Colonic mucosa (tissue), 4 donors: ENCODE measurements at regions not wholly inside any gene's neighbourhood (a gene's known extent, or its start where the extent isn't known, plus 50 kb on each side); places are given as distances from the start of the nearest gene placed in this dataset.

ENCODE experiments used
- DNase-seq: peaks from one replicate; pipeline ENCODE4 v3.0.0-alpha.2; 2020
- H3K27ac ChIP-seq: fragments of 200-600 bp; one replicate; pipeline ENCODE4 v1.8.0; 2021
- H3K27me3 ChIP-seq: fragments of 200-600 bp; one replicate; pipeline ENCODE4 v1.8.0; 2021
- H3K36me3 ChIP-seq: fragments of 200-600 bp; one replicate; pipeline ENCODE4 v1.8.0; 2021
- H3K4me1 ChIP-seq: fragments of 200-600 bp; one replicate; pipeline ENCODE4 v1.8.0; 2021; ENCODE audit warnings: mild to moderate bottlenecking
- H3K4me3 ChIP-seq: fragments of 200-600 bp; one replicate; pipeline ENCODE4 v1.8.0; 2021
- H3K9ac ChIP-seq, 2 donors: one replicate each; pipeline ENCODE4 v1.7.0; 2013; ENCODE audit warnings: control low read depth in 2 of 2, low read depth in 2 of 2, low read length in 2 of 2
- H3K9me3 ChIP-seq: fragments of 200-600 bp; one replicate; pipeline ENCODE4 v1.8.0; 2021
- CTCF ChIP-seq: fragments of 200-600 bp; IDR thresholded peaks from one replicate; pipeline ENCODE4 v1.8.0; 2022; ENCODE audit warnings: antibody characterized with exemption, mild to moderate bottlenecking
- intact Hi-C: fragments of 100-400 bp; cut with DNase I; formaldehyde crosslinking; loops from one replicate; pipeline ENCODE4 v1.14.1; 2022
- donor health status: healthy.
- donor health status: DM: no; HTN: no; CAD: no.
- donor health status: DM: no; HTN: no; CAD: no.

DNA sequence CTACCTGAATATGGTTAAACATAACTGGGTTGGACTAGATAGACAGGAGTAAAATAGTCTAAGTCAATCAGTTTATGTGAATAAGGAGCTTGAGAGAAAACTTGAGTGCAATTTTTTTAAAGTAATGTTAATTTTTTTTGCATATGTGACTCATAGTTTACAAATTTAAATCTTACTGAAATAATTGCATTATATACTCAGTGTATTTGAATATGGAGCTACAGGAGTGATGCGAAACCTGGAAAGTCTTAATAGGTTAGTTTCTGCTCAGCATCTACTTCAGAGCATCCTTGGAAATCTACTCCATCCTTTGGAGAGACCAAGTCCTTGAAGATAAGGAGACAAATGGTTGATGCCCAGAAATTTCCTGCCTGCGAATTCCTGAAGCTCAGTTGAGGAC, 318.8 kb upstream of the NXPH2 start:
- TF ChIP-seq CTCF = no peak
- no peak overlapping the region for H3K9ac ChIP-seq
- H3K9me3 ChIP-seq = no peaks in the 10 kb centered on the region
- intact Hi-C loops = no loop called here
- no peak overlapping the region for H3K4me3 ChIP-seq
- no peaks in the 10 kb centered on the region for H3K36me3 ChIP-seq
- no peaks in the 10 kb centered on the region for H3K27me3 ChIP-seq
- H3K27ac ChIP-seq = no peak overlapping the region
- DNase-seq = no peak
- H3K4me1 ChIP-seq = no peaks in the 10 kb centered on the region

DNA sequence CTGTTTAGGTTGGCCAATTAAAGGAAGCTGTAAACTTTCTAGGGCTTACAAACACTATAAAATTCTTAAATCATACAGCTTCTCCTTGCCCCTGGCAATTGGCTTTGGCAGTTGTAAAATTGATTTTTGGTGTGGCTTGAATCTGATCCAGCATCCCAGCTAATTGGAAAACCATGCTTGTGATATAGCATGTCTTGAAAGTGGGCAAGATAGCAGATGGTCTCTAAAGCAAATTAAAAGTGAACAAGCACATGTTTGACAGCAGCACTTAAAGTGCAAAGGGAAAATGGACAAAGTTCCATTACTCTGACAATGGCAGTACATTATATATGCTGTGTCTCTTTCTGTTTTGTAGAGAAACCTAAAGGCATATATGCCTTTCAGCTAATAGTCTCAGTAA, 302.9 kb upstream of the NXPH2 start:
- Histone ChIP-seq H3K9ac (no peak overlapping the region), H3K27me3 (no peaks in the 10 kb centered on the region), H3K4me3 (no peak overlapping the region), H3K4me1 (no peaks in the 10 kb centered on the region), H3K36me3 (no peaks in the 10 kb centered on the region), H3K27ac (no peak overlapping the region), H3K9me3 (no peaks in the 10 kb centered on the region)
- intact Hi-C loops = no loop called here
- TF ChIP-seq CTCF = no peak
- DNase-seq = no peak

DNA sequence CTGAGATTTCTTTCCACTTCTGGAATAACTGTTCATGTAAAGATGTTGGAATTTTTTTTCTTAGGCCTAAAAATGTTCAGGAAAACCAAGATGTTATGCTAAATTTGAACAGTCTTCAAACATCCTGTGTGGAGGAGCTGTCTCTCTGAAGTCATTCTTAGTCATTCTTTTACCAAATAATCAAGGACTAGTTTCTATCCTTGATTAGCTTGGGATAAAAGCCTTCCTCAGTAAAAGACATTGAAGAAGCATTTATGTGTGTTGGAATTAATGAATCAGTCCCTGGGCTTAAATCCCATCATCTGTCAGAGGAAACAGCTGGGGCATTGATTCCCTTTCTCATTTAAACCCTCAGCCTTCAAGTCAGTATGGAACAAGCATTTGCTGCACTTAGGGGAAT, 300.1 kb upstream of the NXPH2 start:
- Histone ChIP-seq H3K27ac (no peak overlapping the region), H3K4me3 (no peak overlapping the region), H3K4me1 (no peaks in the 10 kb centered on the region), H3K27me3 (no peaks in the 10 kb centered on the region), H3K36me3 (no peaks in the 10 kb centered on the region), H3K9me3 (no peaks in the 10 kb centered on the region), H3K9ac (no peak overlapping the region)
- no peak for TF ChIP-seq CTCF
- intact Hi-C loops = no loop called here
- DNase-seq = no peak

- no peaks in the 10 kb centered on the region for H3K4me1 ChIP-seq
- no peaks in the 10 kb centered on the region for H3K36me3 ChIP-seq
- no peak for DNase-seq
- H3K27me3 ChIP-seq = no peaks in the 10 kb centered on the region
- no peak overlapping the region for H3K4me3 ChIP-seq
- no peak overlapping the region for H3K27ac ChIP-seq
- H3K9ac ChIP-seq = no peak overlapping the region
- TF ChIP-seq CTCF = no peak
- no peaks in the 10 kb centered on the region for H3K9me3 ChIP-seq
- intact Hi-C loops = no loop called here
Measured at GRCh38 chr2:139079311-139079710, 299.1 kb upstream of the NXPH2 start.

- Histone ChIP-seq H3K36me3 (no peaks in the 10 kb centered on the region), H3K9me3 (no peaks in the 10 kb centered on the region), H3K27ac (no peak overlapping the region), H3K27me3 (no peaks in the 10 kb centered on the region), H3K4me3 (no peak overlapping the region), H3K4me1 (no peaks in the 10 kb centered on the region), H3K9ac (no peak overlapping the region)
- intact Hi-C loops = no loop called here
- no peak for TF ChIP-seq CTCF
- no peak for DNase-seq
Measured at GRCh38 chr2:139078376-139078775, 298.2 kb upstream of the NXPH2 start.

DNA sequence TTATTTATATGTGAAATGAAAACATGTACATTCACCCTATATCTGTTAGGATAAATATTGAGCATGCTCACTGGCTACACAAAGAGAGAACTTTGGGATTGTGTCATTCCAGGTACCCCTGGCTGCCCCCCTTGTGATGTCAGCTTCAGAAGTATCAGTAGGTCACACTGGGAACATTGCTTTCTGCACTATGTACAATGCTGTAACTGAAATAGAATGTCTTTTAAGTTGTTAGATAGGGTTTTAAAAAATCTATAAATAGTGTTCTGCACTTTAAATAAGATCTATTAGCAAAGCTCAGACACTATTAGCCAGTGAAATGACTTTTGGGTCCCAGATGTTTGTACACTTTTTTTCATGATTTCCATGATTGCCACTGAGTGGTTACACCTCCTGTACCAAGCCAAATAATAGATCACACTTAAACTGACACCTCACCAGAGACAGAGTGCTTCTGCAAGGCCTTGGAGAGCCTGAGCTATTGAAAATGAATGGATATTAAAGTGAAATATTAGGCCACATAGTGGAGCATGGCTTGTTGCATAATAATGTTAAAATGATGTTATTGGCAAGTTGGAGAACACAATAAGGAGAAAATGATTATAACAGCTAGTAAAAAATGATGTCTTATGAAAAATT, 297.0 kb upstream of the NXPH2 start:
- H3K4me3 ChIP-seq = no peak overlapping the region
- intact Hi-C loops = no loop called here
- no peak for DNase-seq

More for the DNA sequence above, 297.0 kb upstream of the NXPH2 start:
- Histone ChIP-seq H3K4me1 (no peaks in the 10 kb centered on the region), H3K27me3 (no peaks in the 10 kb centered on the region), H3K9ac (no peak overlapping the region), H3K27ac (no peak overlapping the region), H3K36me3 (no peaks in the 10 kb centered on the region), H3K9me3 (no peaks in the 10 kb centered on the region)
- no peak for TF ChIP-seq CTCF
